GM12878 (cell line): ENCODE measurements at regions not wholly inside any gene's neighbourhood (a gene's known extent, or its start where the extent isn't known, plus 50 kb on each side); places are given as distances from the start of the nearest gene placed in this dataset.
A peak's percentile ranks its signal among the peaks of the same experiment; 100 is the strongest.

Experiments used
- ATAC-seq: fragments of 200-7000 bp; cut with Tn5 transposase; 3 replicates; pipeline ENCODE4 v1.9.1; 2020; ENCODE audit warnings: mild to moderate bottlenecking, moderate library complexity
- BruUV-seq: library from RNA; stranded (reverse); fragments of 400-500 nt; replicated peaks from 2 replicates; lab custom pipeline; 2021; lab: Mats Ljungman, UMichigan
- CTCF ChIA-PET: fragments of 300-600 bp; sonication (Branson Sonifier 250); formaldehyde crosslinking; extraction: SDS; loops from one replicate; lab custom pipeline; 2021; ENCODE audit warnings: inconsistent platforms; lab: Yijun Ruan, JAX
- POLR2A ChIA-PET: fragments of 350-600 bp; formaldehyde crosslinking; extraction: SDS; loops from one replicate; lab custom pipeline; 2021; ENCODE audit warnings: inconsistent platforms; lab: Charles Lee
- RAD21 ChIA-PET: fragments of 300-600 bp; sonication (Branson Sonifier 250); formaldehyde crosslinking; loops from one replicate; lab custom pipeline; 2023; ENCODE audit warnings: antibody characterized with exemption; ENCODE audit not compliant: unreplicated experiment; lab: Charles Lee
- SMC1A ChIA-PET: fragments of 300-600 bp; sonication (Branson Sonifier 250); formaldehyde crosslinking; loops from one replicate; lab custom pipeline; 2023; ENCODE audit not compliant: unreplicated experiment, uncharacterized antibody; lab: Charles Lee
- DNase-seq: peaks from one replicate; pipeline ENCODE4 v3.0.0-alpha.2; 2011; ENCODE audit warnings: low read depth, low spot score
- FAIRE-seq: peaks from 3 replicates; lab custom pipeline; 2011; peaks lifted over from hg19 to GRCh38; lab: Jason Lieb, UNC
- H2AFZ ChIP-seq: 2 replicates; pipeline ENCODE4 v1.6.0; 2011; ENCODE audit warnings: low read depth, low read length, control low read depth; ENCODE audit not compliant: control insufficient read depth
- H3K27ac ChIP-seq: 2 replicates; pipeline ENCODE4 v1.5.1; 2011; ENCODE audit warnings: control low read depth; ENCODE audit not compliant: control insufficient read depth, insufficient read depth
- H3K27me3 ChIP-seq, 2 experiments: replicated peaks in 1 of 2; 2 replicates each; pipeline versions ENCODE4 v1.6.0 to v1.6.1; 2011; ENCODE audit warnings: low read length in 1 of 2; ENCODE audit not compliant: control insufficient read depth in 2 of 2, insufficient read depth in 2 of 2
- H3K36me3 ChIP-seq, 2 experiments: 2 replicates each; pipeline ENCODE4 v1.5.1; 2011; ENCODE audit warnings: low read length in 1 of 2; ENCODE audit not compliant: control insufficient read depth in 2 of 2, insufficient read depth in 2 of 2
- H3K4me1 ChIP-seq: 2 replicates; pipeline ENCODE4 v1.6.1; 2011; ENCODE audit warnings: mild to moderate bottlenecking, low read length, moderate library complexity, mixed read lengths; ENCODE audit not compliant: control insufficient read depth, insufficient read depth
- H3K4me2 ChIP-seq: 2 replicates; pipeline ENCODE4 v1.6.0; 2011; ENCODE audit warnings: control low read depth; ENCODE audit not compliant: control insufficient read depth, insufficient read depth
- H3K4me3 ChIP-seq: fragments of 200-600 bp; sonication (generic); 2 replicates; pipeline ENCODE4 v1.5.1; 2016
- H3K79me2 ChIP-seq: 2 replicates; pipeline ENCODE4 v1.6.0; 2011; ENCODE audit warnings: low read length; ENCODE audit not compliant: control insufficient read depth, insufficient read depth
- H3K9ac ChIP-seq: 2 replicates; pipeline ENCODE4 v1.8.0; 2011; ENCODE audit warnings: low read length, control low read depth, mixed read lengths; ENCODE audit not compliant: control insufficient read depth, insufficient read depth
- H3K9me3 ChIP-seq: replicated peaks from 3 replicates; pipeline ENCODE4 v1.5.1; 2011; ENCODE audit warnings: mild to moderate bottlenecking, low read length; ENCODE audit not compliant: control insufficient read depth, insufficient read depth
- H4K20me1 ChIP-seq: 2 replicates; pipeline ENCODE4 v1.6.0; 2011; ENCODE audit not compliant: control insufficient read depth, insufficient read depth
- BMI1 ChIP-seq: fragments of 450-650 bp; IDR thresholded peaks from 2 replicates; pipeline ENCODE4 v1.6.1; 2016; ENCODE audit warnings: mild to moderate bottlenecking, moderate library complexity, borderline replicate concordance
- CBX3 ChIP-seq: fragments of 200-600 bp; sonication (generic); IDR thresholded peaks from 2 replicates; pipeline ENCODE4 v1.6.1; 2016; ENCODE audit warnings: low read depth, borderline replicate concordance
- DPF2 ChIP-seq: fragments of 450-650 bp; IDR thresholded peaks from 2 replicates; pipeline ENCODE4 v1.6.1; 2017; ENCODE audit warnings: mild to moderate bottlenecking
- EP300 ChIP-seq, 2 experiments: fragments of 150-350 bp in 1 of 2; IDR thresholded peaks; 2 replicates each; pipeline ENCODE4 v1.6.1; 2011 to 2012; ENCODE audit warnings: low read depth in 2 of 2, low read length in 2 of 2, borderline replicate concordance in 1 of 2, improper control_type of control experiment in 1 of 2, inconsistent platforms in 1 of 2; ENCODE audit not compliant: control insufficient read depth in 1 of 2
- ESRRA ChIP-seq: IDR thresholded peaks from 2 replicates; pipeline ENCODE4 v1.6.1; 2012; ENCODE audit warnings: mild to moderate bottlenecking, low read length, improper control_type of control experiment
- ETV6 ChIP-seq, 2 experiments: fragments of 450-650 bp in 1 of 2; IDR thresholded peaks in 1 of 2; conservative IDR thresholded peaks in 1 of 2; 2 replicates each; pipeline ENCODE4 v1.6.1; 2014; ENCODE audit warnings: antibody characterized with exemption in 1 of 2, borderline replicate concordance in 1 of 2, low read depth in 1 of 2, mild to moderate bottlenecking in 1 of 2, moderate library complexity in 1 of 2
- FOXM1 ChIP-seq: IDR thresholded peaks from 2 replicates; pipeline ENCODE4 v1.6.1; 2012; ENCODE audit warnings: low read depth, mild to moderate bottlenecking, inconsistent platforms, low read length, moderate library complexity
- GATAD2B ChIP-seq: fragments of 450-650 bp; conservative IDR thresholded peaks from 2 replicates; pipeline ENCODE4 v1.6.1; 2017; ENCODE audit warnings: low read depth, mild to moderate bottlenecking, moderate library complexity
- IKZF1 ChIP-seq: fragments of 450-650 bp; conservative IDR thresholded peaks from 2 replicates; pipeline ENCODE4 v1.6.1; 2017; ENCODE audit warnings: antibody characterized with exemption, mild to moderate bottlenecking
- IKZF2 ChIP-seq, 2 experiments: fragments of 450-650 bp; IDR thresholded peaks; 2 replicates each; pipeline ENCODE4 v1.6.1; 2017; ENCODE audit warnings: mild to moderate bottlenecking in 2 of 2, moderate library complexity in 2 of 2
- MEF2B ChIP-seq: fragments of 450-650 bp; IDR thresholded peaks from 2 replicates; pipeline ENCODE4 v1.6.1; 2018; ENCODE audit warnings: mild to moderate bottlenecking, moderate library complexity; ENCODE audit not compliant: partially characterized antibody, poor library complexity, severe bottlenecking
- MTA2 ChIP-seq: fragments of 450-650 bp; IDR thresholded peaks from 2 replicates; pipeline ENCODE4 v1.6.1; 2016; ENCODE audit warnings: low read depth, mild to moderate bottlenecking, moderate library complexity
- NR2F1 ChIP-seq: fragments of 450-650 bp; conservative IDR thresholded peaks from 2 replicates; pipeline ENCODE4 v1.6.1; 2017; ENCODE audit warnings: mild to moderate bottlenecking
- RUNX3 ChIP-seq: IDR thresholded peaks from 2 replicates; pipeline ENCODE4 v1.6.1; 2012; ENCODE audit warnings: low read length, inconsistent platforms
- SPI1 ChIP-seq: IDR thresholded peaks from 2 replicates; pipeline ENCODE4 v1.6.1; 2011; ENCODE audit warnings: low read depth, mild to moderate bottlenecking, low read length, moderate library complexity, borderline replicate concordance; ENCODE audit not compliant: insufficient read depth
- YY1 ChIP-seq: IDR thresholded peaks from 2 replicates; pipeline ENCODE4 v1.6.1; 2011; ENCODE audit warnings: low read depth, mild to moderate bottlenecking, low read length
- WGBS: methylation state at CpG from one replicate; pipeline ENCODE4 v1.1.6; 2016; ENCODE audit warnings: low lambda C conversion rate; ENCODE audit not compliant: insufficient replicate concordance, insufficient coverage; ENCODE audit errors: missing lambda C conversion rate; 5-methylcytosine and 5-hydroxymethylcytosine counted together
- in situ Hi-C: fragments of 300-500 bp; cut with MboI; formaldehyde crosslinking; loops from 9 replicates; pipeline ENCODE4 v1.14.3; 2018; ENCODE audit warnings: mixed read lengths
- intact Hi-C: fragments of 100-400 bp; cut with micrococcal nuclease; formaldehyde crosslinking; loops from one replicate; pipeline ENCODE4 v1.14.2; 2022; ENCODE audit not compliant: unreplicated experiment
- TF ChIP-seq, protein P1 (sequence below): fragments of 450-650 bp; IDR thresholded peaks from 2 replicates; pipeline ENCODE4 v1.6.1; 2016; ENCODE audit warnings: mild to moderate bottlenecking
- TF ChIP-seq, protein P2 (sequence below): fragments of 450-650 bp; IDR thresholded peaks from 2 replicates; pipeline ENCODE4 v1.6.1; 2017; ENCODE audit warnings: mild to moderate bottlenecking, moderate library complexity
- TF ChIP-seq, protein P3 (sequence below): IDR thresholded peaks from 2 replicates; pipeline ENCODE4 v1.6.1; 2011; ENCODE audit warnings: mild to moderate bottlenecking, low read depth, low read length, moderate library complexity; ENCODE audit not compliant: insufficient replicate concordance

DNA sequence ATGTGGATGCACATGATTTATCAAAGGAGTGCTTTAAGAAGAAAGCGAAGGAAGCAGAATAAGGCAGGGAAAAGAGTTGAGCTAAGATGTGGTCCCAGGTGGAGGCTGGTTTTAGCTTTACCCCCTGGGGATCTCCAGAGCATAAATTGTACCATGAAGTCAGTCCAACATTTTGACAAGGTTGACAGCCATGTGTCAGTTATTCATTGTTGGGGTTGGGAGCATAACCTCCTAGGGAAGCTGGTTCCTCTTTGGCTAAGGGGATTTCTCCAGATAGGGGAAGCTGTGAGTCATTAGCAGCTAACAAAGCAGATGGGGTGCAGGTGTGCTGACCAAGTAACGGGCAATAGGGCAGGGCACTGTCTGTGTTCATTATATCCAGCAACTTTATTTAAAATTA is 123.7 kb upstream of the IGSF10 start:
- Histone ChIP-seq H3K4me3 (no peak overlapping the region), H2AFZ (no peak overlapping the region), H3K4me1 (no peaks in the 10 kb centered on the region), H3K9me3 (no peaks in the 10 kb centered on the region), H3K27me3 (no peaks in the 10 kb centered on the region), H3K9ac (no peak overlapping the region), H3K27ac (no peak overlapping the region), H3K79me2 (no peaks in the 10 kb centered on the region), H4K20me1 (no peaks in the 10 kb centered on the region), H3K36me3 (no peaks in the 10 kb centered on the region), H3K4me2 (no peak overlapping the region)
- ChIA-PET SMC1A (interaction anchor here (1.6 kb wide), 1 partner anchor 24 kb away, joined by 4 read pairs; no protein-coding TSS in a partner anchor), CTCF (no interaction called here), POLR2A (interaction anchor here (0.5 kb wide), 1 partner anchor 10 kb away, joined by 5 read pairs; no protein-coding TSS in a partner anchor), RAD21 (interaction anchor here (0.6 kb wide), 1 partner anchor 391 kb away, joined by 4 read pairs; no protein-coding TSS in a partner anchor)
- no TSS peak for BruUV-seq
- in situ Hi-C loops = no loop called here
- 20% methylated on average over 2 of the region's 2 CpGs for WGBS
- DNase-seq = peak; percentile 5
- FAIRE-seq = no peak
- peak; percentile 84 for ATAC-seq
- intact Hi-C loops = no loop called here
- TF ChIP-seq, protein P1, sequence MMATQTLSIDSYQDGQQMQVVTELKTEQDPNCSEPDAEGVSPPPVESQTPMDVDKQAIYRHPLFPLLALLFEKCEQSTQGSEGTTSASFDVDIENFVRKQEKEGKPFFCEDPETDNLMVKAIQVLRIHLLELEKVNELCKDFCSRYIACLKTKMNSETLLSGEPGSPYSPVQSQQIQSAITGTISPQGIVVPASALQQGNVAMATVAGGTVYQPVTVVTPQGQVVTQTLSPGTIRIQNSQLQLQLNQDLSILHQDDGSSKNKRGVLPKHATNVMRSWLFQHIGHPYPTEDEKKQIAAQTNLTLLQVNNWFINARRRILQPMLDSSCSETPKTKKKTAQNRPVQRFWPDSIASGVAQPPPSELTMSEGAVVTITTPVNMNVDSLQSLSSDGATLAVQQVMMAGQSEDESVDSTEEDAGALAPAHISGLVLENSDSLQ = peak; percentile 51; the same call in 1 of the 2 replicates
- TF ChIP-seq YY1 (no peak), DPF2 (peak; percentile 77), BMI1 (peak; percentile 49; the same call in 1 of the 2 replicates), ETV6 (conservative IDR thresholded peaks at IDR 0.05 in 1 of 2, IDR thresholded peaks at IDR 0.05 in 1 of 2; ENCODE audit: borderline replicate concordance in 1 of 2, low read depth in 1 of 2) (peak in 1 of 2 experiments; percentile 46; a peak in 1 of 4 replicates), IKZF1 (peak; percentile 82), SPI1 (peak; percentile 36; the same call in 1 of the 2 replicates), GATAD2B (peak; percentile 67), ESRRA (no peak), CBX3 (no peak), EP300 (IDR thresholded peaks at IDR 0.05; ENCODE audit: borderline replicate concordance in 1 of 2, control insufficient read depth in 1 of 2, low read depth in 2 of 2, low read length in 2 of 2) (peak in 1 of 2 experiments; percentile 38; a peak in 1 of 4 replicates), IKZF2 (IDR thresholded peaks at IDR 0.05) (peak; percentile 42 to 44; a peak in 2 of 4 replicates), NR2F1 (peak; percentile 66), FOXM1 (no peak), RUNX3 (peak; percentile 20; the same call in 1 of the 2 replicates), MEF2B (peak; percentile 35), MTA2 (peak; percentile 60; the same call in 1 of the 2 replicates)
- TF ChIP-seq, protein P2, sequence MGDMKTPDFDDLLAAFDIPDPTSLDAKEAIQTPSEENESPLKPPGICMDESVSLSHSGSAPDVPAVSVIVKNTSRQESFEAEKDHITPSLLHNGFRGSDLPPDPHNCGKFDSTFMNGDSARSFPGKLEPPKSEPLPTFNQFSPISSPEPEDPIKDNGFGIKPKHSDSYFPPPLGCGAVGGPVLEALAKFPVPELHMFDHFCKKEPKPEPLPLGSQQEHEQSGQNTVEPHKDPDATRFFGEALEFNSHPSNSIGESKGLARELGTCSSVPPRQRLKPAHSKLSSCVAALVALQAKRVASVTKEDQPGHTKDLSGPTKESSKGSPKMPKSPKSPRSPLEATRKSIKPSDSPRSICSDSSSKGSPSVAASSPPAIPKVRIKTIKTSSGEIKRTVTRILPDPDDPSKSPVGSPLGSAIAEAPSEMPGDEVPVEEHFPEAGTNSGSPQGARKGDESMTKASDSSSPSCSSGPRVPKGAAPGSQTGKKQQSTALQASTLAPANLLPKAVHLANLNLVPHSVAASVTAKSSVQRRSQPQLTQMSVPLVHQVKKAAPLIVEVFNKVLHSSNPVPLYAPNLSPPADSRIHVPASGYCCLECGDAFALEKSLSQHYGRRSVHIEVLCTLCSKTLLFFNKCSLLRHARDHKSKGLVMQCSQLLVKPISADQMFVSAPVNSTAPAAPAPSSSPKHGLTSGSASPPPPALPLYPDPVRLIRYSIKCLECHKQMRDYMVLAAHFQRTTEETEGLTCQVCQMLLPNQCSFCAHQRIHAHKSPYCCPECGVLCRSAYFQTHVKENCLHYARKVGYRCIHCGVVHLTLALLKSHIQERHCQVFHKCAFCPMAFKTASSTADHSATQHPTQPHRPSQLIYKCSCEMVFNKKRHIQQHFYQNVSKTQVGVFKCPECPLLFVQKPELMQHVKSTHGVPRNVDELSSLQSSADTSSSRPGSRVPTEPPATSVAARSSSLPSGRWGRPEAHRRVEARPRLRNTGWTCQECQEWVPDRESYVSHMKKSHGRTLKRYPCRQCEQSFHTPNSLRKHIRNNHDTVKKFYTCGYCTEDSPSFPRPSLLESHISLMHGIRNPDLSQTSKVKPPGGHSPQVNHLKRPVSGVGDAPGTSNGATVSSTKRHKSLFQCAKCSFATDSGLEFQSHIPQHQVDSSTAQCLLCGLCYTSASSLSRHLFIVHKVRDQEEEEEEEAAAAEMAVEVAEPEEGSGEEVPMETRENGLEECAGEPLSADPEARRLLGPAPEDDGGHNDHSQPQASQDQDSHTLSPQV = no peak
- TF ChIP-seq, protein P3, sequence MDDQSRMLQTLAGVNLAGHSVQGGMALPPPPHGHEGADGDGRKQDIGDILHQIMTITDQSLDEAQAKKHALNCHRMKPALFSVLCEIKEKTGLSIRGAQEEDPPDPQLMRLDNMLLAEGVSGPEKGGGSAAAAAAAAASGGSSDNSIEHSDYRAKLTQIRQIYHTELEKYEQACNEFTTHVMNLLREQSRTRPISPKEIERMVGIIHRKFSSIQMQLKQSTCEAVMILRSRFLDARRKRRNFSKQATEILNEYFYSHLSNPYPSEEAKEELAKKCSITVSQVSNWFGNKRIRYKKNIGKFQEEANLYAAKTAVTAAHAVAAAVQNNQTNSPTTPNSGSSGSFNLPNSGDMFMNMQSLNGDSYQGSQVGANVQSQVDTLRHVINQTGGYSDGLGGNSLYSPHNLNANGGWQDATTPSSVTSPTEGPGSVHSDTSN = peak; percentile 74
